ENCODE measurements at regions not wholly inside any gene's neighbourhood (a gene's known extent, or its start where the extent isn't known, plus 50 kb on each side); places are given as distances from the start of the nearest gene placed in this dataset.

DNA sequence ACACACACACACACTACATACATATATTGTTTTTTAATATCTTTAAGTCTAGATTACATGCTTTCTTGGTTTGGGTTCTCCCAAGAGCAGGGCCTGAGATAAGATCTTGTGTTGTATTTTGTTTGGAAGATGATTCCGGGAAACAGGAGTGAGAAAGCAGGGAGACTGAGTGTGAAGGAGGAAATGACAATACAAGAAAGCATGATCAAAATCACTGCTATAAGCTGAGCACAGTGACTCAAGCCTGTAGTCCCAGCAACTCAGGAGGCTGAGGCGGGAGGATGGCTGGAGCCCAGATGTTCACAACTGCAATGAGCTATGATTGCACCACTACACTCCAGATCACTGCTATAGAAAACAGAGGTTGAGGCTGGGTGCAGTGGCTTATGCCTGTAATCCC, 267.6 kb downstream of the SKIDA1 start:
- no peak overlapping the region for H3K4me3 ChIP-seq (ENCODE audit: low read depth, low read length)
- TF ChIP-seq, protein P1, sequence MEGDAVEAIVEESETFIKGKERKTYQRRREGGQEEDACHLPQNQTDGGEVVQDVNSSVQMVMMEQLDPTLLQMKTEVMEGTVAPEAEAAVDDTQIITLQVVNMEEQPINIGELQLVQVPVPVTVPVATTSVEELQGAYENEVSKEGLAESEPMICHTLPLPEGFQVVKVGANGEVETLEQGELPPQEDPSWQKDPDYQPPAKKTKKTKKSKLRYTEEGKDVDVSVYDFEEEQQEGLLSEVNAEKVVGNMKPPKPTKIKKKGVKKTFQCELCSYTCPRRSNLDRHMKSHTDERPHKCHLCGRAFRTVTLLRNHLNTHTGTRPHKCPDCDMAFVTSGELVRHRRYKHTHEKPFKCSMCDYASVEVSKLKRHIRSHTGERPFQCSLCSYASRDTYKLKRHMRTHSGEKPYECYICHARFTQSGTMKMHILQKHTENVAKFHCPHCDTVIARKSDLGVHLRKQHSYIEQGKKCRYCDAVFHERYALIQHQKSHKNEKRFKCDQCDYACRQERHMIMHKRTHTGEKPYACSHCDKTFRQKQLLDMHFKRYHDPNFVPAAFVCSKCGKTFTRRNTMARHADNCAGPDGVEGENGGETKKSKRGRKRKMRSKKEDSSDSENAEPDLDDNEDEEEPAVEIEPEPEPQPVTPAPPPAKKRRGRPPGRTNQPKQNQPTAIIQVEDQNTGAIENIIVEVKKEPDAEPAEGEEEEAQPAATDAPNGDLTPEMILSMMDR (IDR thresholded peaks at IDR 0.05; ENCODE audit: borderline replicate concordance, insufficient read depth, low read depth, low read length): no peak

DNA sequence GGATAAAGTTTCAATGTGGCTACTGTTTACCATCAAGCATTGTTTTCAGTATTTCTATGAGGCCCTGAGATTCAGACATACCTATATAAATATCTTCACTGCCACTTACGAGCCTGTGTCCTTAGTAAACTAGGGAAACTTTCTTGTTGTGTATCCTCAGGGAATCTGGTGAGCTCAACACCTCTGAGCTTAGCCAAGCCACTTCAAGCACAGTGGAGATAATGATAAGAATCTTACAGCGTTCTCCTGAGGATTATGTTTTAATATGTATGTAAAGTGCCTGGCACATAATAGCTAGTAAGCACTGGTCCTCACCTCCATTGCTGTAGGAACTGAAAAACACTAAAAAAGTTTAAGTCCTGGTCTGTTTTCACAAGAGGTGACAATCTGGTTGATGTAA, 268.3 kb downstream of the SKIDA1 start:
- no peak overlapping the region for H3K4me3 ChIP-seq (ENCODE audit: low read depth, low read length)
- TF ChIP-seq, protein P1 (IDR thresholded peaks at IDR 0.05; ENCODE audit: borderline replicate concordance, insufficient read depth, low read depth, low read length): no peak

DNA sequence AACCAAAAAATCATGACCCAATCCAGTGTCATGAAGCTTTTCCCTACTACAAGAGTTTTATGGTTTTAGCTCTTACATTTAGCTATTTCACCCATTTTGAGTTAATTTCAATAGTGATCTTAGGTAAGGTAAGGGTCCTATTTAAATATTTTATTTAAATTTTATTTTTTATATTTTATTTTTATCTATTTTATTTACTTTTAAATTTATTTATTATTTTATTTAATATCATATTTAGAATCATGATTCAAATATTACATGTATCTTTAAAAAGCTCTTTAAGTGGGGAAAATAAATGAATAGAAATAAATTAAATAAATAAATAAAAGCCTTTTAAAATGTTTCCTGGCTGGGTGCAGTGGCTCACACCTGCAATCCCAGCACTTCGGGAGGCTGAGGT, 276.0 kb downstream of the SKIDA1 start:
- TF ChIP-seq, protein P1 (IDR thresholded peaks at IDR 0.05; ENCODE audit: borderline replicate concordance, insufficient read depth, low read depth, low read length): no peak
- H3K4me3 ChIP-seq (ENCODE audit: low read depth, low read length): no peak overlapping the region

DNA sequence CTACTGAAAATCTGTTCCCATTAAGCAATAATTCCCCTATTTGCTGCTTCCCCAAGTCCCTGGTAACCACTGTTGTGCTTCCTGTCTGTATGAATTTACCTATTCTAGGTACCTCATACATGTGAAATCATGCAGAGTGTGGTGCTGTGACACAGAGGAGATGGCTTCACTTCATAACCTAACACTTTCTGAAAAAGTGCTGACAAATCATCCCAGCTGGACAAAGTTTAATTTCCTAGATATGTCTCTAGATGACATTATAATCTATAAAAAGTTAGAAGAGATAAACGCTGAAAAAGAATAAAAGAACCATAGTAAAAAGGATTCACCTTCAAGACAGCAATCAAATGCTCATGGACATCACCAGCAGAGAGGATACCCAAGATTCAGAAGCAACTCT, 277.9 kb downstream of the SKIDA1 start:
- TF ChIP-seq, protein P1 (IDR thresholded peaks at IDR 0.05; ENCODE audit: borderline replicate concordance, insufficient read depth, low read depth, low read length): no peak
- H3K4me3 ChIP-seq (ENCODE audit: low read depth, low read length): no peak overlapping the region

DNA sequence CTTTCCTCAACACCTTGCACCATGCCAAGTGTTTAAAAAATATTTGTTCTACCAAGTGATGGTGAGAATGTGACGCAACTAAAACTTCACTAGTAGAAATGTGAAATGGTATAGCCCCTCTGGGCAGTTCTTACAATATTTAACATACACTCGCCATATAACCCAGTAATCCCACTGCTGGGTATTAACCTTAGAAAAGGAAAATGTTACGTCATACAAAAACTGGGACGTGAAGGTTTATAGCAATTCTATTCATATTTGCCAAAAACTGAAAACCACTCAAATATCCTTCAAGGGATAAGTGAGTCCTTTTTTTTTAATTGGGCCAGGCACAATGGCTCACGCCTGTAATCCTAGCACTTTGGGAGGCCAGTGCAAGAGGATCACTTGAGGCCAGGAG, 279.3 kb downstream of the SKIDA1 start:
- H3K4me3 ChIP-seq (ENCODE audit: low read depth, low read length): no peak overlapping the region
- TF ChIP-seq, protein P1 (IDR thresholded peaks at IDR 0.05; ENCODE audit: borderline replicate concordance, insufficient read depth, low read depth, low read length): no peak

- TF ChIP-seq, protein P1 (IDR thresholded peaks at IDR 0.05; ENCODE audit: borderline replicate concordance, insufficient read depth, low read depth, low read length): no peak
- no peak overlapping the region for H3K4me3 ChIP-seq (ENCODE audit: low read depth, low read length)
Observed at GRCh38 chr10:21243748-21244257, 281.7 kb downstream of the SKIDA1 start.

GRCh38 chr10:21242915-21243314, 282.6 kb downstream of the SKIDA1 start:
- TF ChIP-seq, protein P1 (IDR thresholded peaks at IDR 0.05; ENCODE audit: borderline replicate concordance, insufficient read depth, low read depth, low read length): no peak
- H3K4me3 ChIP-seq (ENCODE audit: low read depth, low read length): no peak overlapping the region

Data from GM12875 (cell line).